Tibial artery (tissue), 4 donors: ENCODE measurements at regions not wholly inside any gene's neighbourhood (a gene's known extent, or its start where the extent isn't known, plus 50 kb on each side); places are given as distances from the start of the nearest gene placed in this dataset.

ENCODE experiments used
- DNase-seq, 2 donors: peaks; one replicate each; pipeline ENCODE4 v3.0.0-alpha.2; 2019
- H3K27ac ChIP-seq, 2 donors: fragments of 200-600 bp; sonication (generic) in 1 of 2; 1 replicate in 1 of 2; 2 replicates in 1 of 2; pipeline ENCODE4 v1.5.1; 2018 to 2019; ENCODE audit warnings: mild to moderate bottlenecking in 1 of 2
- H3K27me3 ChIP-seq, 2 donors: fragments of 200-600 bp; sonication (generic) in 1 of 2; one replicate each; pipeline versions ENCODE4 v1.5.1 to v1.6.0; 2016 to 2019
- H3K36me3 ChIP-seq, 3 donors: fragments of 200-600 bp; sonication (generic) in 2 of 3; one replicate each; pipeline ENCODE4 v1.5.1; 2016 to 2019; ENCODE audit warnings: mild to moderate bottlenecking in 2 of 3
- H3K4me1 ChIP-seq, 4 donors: fragments of 200-600 bp; sonication (generic) in 2 of 4; 1 replicate in 3 of 4; 2 replicates in 1 of 4; pipeline ENCODE4 v1.5.1; 2016 to 2019
- H3K4me3 ChIP-seq, 2 donors: fragments of 200-600 bp; sonication (generic) in 1 of 2; 1 replicate in 1 of 2; 2 replicates in 1 of 2; pipeline ENCODE4 v1.5.1; 2018 to 2019; ENCODE audit warnings: mild to moderate bottlenecking in 2 of 2
- H3K9me3 ChIP-seq, 3 donors: fragments of 200-600 bp; sonication (generic) in 1 of 3; one replicate each; pipeline ENCODE4 v1.5.1; 2016 to 2019
- CTCF ChIP-seq, 2 experiments: fragments of 200-600 bp in 1 of 2; fragments of 450-650 bp in 1 of 2; IDR thresholded peaks; one replicate each; pipeline ENCODE4 v1.5.1; 2017 to 2019; ENCODE audit warnings: antibody characterized with exemption in 2 of 2, mild to moderate bottlenecking in 1 of 2, moderate library complexity in 1 of 2
- intact Hi-C: fragments of 100-400 bp; cut with DNase I; formaldehyde crosslinking; loops from one replicate; pipeline ENCODE4 v1.15.0; 2023; ENCODE audit warnings: low total_unique reads

GRCh38 chr10:36692759-36693158 is 432.6 kb upstream of the ANKRD30A start:
- Histone ChIP-seq H3K27me3 (no peaks in the 10 kb centered on the region), H3K4me1 (no peaks in the 10 kb centered on the region), H3K27ac (no peak overlapping the region), H3K9me3 (no peaks in the 10 kb centered on the region), H3K4me3 (no peak overlapping the region), H3K36me3 (no peaks in the 10 kb centered on the region)
- DNase-seq: no peak
- TF ChIP-seq CTCF (IDR thresholded peaks at IDR 0.05): no peak
- intact Hi-C loops: no loop called here

- Histone ChIP-seq H3K4me1 (no peaks in the 10 kb centered on the region), H3K4me3 (no peak overlapping the region), H3K9me3 (no peaks in the 10 kb centered on the region), H3K27ac (no peak overlapping the region), H3K36me3 (no peaks in the 10 kb centered on the region), H3K27me3 (no peaks in the 10 kb centered on the region)
- intact Hi-C loops: no loop called here
- TF ChIP-seq CTCF (IDR thresholded peaks at IDR 0.05): no peak
- no peak for DNase-seq
These were observed 436.7 kb upstream of the ANKRD30A start for GRCh38 chr10:36688717-36689116.

GRCh38 chr10:36683421-36683820 is 442.0 kb upstream of the ANKRD30A start:
- no peaks in the 10 kb centered on the region for H3K9me3 ChIP-seq
- DNase-seq: no peak
- H3K27me3 ChIP-seq: no peaks in the 10 kb centered on the region
- H3K4me1 ChIP-seq: no peaks in the 10 kb centered on the region
- TF ChIP-seq CTCF (IDR thresholded peaks at IDR 0.05): no peak
- no peaks in the 10 kb centered on the region for H3K36me3 ChIP-seq
- no peak overlapping the region for H3K4me3 ChIP-seq
- intact Hi-C loops: no loop called here
- no peak overlapping the region for H3K27ac ChIP-seq

- no peaks in the 10 kb centered on the region for H3K36me3 ChIP-seq
- no peaks in the 10 kb centered on the region for H3K27me3 ChIP-seq
- no peak overlapping the region for H3K4me3 ChIP-seq
- intact Hi-C loops: no loop called here
- TF ChIP-seq CTCF (IDR thresholded peaks at IDR 0.05): no peak
- no peak overlapping the region for H3K27ac ChIP-seq
- H3K4me1 ChIP-seq: no peaks in the 10 kb centered on the region
- no peaks in the 10 kb centered on the region for H3K9me3 ChIP-seq
- DNase-seq: no peak
These were observed 443.4 kb upstream of the ANKRD30A start for GRCh38 chr10:36681751-36682632.

GRCh38 chr10:36679554-36679953 is 445.8 kb upstream of the ANKRD30A start:
- no peaks in the 10 kb centered on the region for H3K27me3 ChIP-seq
- H3K9me3 ChIP-seq: no peaks in the 10 kb centered on the region
- no peaks in the 10 kb centered on the region for H3K36me3 ChIP-seq
- TF ChIP-seq CTCF (IDR thresholded peaks at IDR 0.05): no peak
- H3K27ac ChIP-seq: no peak overlapping the region
- H3K4me1 ChIP-seq: peaks cover 0 to 9% (median 2%) of the 10 kb centered on the region in 4 donors
- no peak for DNase-seq
- intact Hi-C loops: no loop called here
- H3K4me3 ChIP-seq: no peak overlapping the region
